GM23248 (cell line): ENCODE measurements at regions not wholly inside any gene's neighbourhood (a gene's known extent, or its start where the extent isn't known, plus 50 kb on each side); places are given as distances from the start of the nearest gene placed in this dataset.

ENCODE experiments used
- DNase-seq: peaks from one replicate; pipeline ENCODE4 v3.0.0-alpha.2; 2015
- H2AFZ ChIP-seq: fragments of 200-600 bp; sonication (generic); 2 replicates; pipeline ENCODE4 v1.6.1; 2016; ENCODE audit warnings: antibody characterized with exemption
- H3F3A ChIP-seq: fragments of 200-600 bp; sonication (generic); 2 replicates; pipeline ENCODE4 v1.6.1; 2016; ENCODE audit warnings: mild to moderate bottlenecking, antibody characterized with exemption, mixed run types; ENCODE audit not compliant: insufficient read depth
- H3K27ac ChIP-seq: fragments of 200-600 bp; sonication (generic); 2 replicates; pipeline ENCODE4 v1.5.1; 2016; ENCODE audit warnings: mild to moderate bottlenecking
- H3K27me3 ChIP-seq: fragments of 200-600 bp; sonication (generic); replicated peaks from 2 replicates; pipeline ENCODE4 v1.6.1; 2016; ENCODE audit warnings: mild to moderate bottlenecking; ENCODE audit not compliant: insufficient read depth
- H3K36me3 ChIP-seq: fragments of 200-600 bp; sonication (generic); 2 replicates; pipeline ENCODE4 v1.6.1; 2016; ENCODE audit warnings: low read depth, mild to moderate bottlenecking
- H3K4me1 ChIP-seq: fragments of 200-600 bp; sonication (generic); 2 replicates; pipeline ENCODE4 v1.6.1; 2016; ENCODE audit warnings: mild to moderate bottlenecking; ENCODE audit not compliant: insufficient read depth
- H3K4me2 ChIP-seq: fragments of 200-600 bp; sonication (generic); one replicate; pipeline ENCODE4 v1.6.1; 2016; ENCODE audit warnings: mild to moderate bottlenecking; ENCODE audit not compliant: unreplicated experiment
- H3K4me3 ChIP-seq: fragments of 200-600 bp; sonication (generic); 2 replicates; pipeline ENCODE4 v1.5.1; 2016; ENCODE audit warnings: mild to moderate bottlenecking
- H3K79me2 ChIP-seq: fragments of 200-600 bp; sonication (generic); 2 replicates; pipeline ENCODE4 v1.6.1; 2016; ENCODE audit warnings: mild to moderate bottlenecking; ENCODE audit not compliant: insufficient read depth
- H3K9ac ChIP-seq: fragments of 200-600 bp; sonication (generic); 2 replicates; pipeline ENCODE4 v1.6.1; 2016; ENCODE audit warnings: mild to moderate bottlenecking
- H3K9me2 ChIP-seq: fragments of 200-600 bp; sonication (generic); 2 replicates; pipeline ENCODE4 v1.6.1; 2016; ENCODE audit warnings: mixed run types, mild to moderate bottlenecking, moderate library complexity; ENCODE audit not compliant: insufficient read depth
- H3K9me3 ChIP-seq: fragments of 200-600 bp; sonication (generic); one replicate; pipeline ENCODE4 v1.6.1; 2017; ENCODE audit warnings: low read depth
- H4K20me1 ChIP-seq: fragments of 200-600 bp; sonication (generic); 2 replicates; pipeline ENCODE4 v1.6.0; 2016; ENCODE audit not compliant: insufficient read depth
- EZH2 ChIP-seq: fragments of 200-600 bp; sonication (generic); IDR thresholded peaks from 2 replicates; pipeline ENCODE4 v1.6.1; 2018; ENCODE audit warnings: antibody characterized with exemption, mild to moderate bottlenecking; ENCODE audit not compliant: insufficient read depth, poor library complexity, severe bottlenecking
- EZH2phosphoT487 ChIP-seq: fragments of 200-600 bp; sonication (generic); IDR thresholded peaks from 2 replicates; pipeline ENCODE4 v1.6.1; 2018; ENCODE audit warnings: antibody characterized with exemption, moderate library complexity, mild to moderate bottlenecking, low read depth; ENCODE audit not compliant: insufficient read depth
- WGBS, 2 experiments: methylation state at CpG; one replicate each; pipeline ENCODE4 v1.1.6; 2015 to 2017; ENCODE audit warnings: low lambda C conversion rate in 2 of 2, low coverage in 1 of 2; ENCODE audit errors: missing lambda C conversion rate in 2 of 2; 5-methylcytosine and 5-hydroxymethylcytosine counted together
- in situ Hi-C: fragments of 300-500 bp; cut with MboI; formaldehyde crosslinking; loops from 2 replicates; pipeline ENCODE4 v1.15.0; 2020

DNA sequence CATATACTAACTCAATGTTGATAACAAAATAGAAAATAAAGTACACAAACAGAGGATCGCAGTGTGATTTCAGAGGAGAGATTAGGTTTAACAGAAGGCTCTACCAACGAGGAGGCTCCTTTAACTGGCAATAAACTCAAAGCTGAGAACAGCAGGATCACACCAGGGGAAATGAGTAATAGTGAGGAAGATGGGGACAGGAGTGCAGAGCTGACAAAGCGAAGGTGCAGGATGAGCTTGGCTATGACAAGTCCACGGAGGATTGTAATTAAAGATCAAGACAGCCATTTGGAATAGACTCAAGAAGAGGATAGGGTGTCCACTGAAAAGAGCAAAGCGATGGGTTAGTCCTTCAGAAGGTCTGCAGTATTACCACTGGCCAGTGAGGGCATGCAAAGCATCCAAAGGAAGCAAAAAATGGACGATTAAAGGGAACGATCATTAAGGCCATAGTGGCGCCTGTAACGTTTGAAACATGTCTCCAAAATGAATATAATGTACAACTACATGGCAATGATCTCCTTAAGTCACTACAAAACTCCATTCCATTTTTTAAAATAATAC is 85.3 kb downstream of the GRIN2B start:
- no peak for DNase-seq
- no peaks in the 10 kb centered on the region for H3K79me2 ChIP-seq
- H3K9ac ChIP-seq = no peak overlapping the region
- TF ChIP-seq EZH2 (no peak), EZH2phosphoT487 (no peak)
- no peak overlapping the region for H2AFZ ChIP-seq
- H3K4me1 ChIP-seq = no peaks in the 10 kb centered on the region
- no peaks in the 10 kb centered on the region for H3K9me3 ChIP-seq
- no peaks in the 10 kb centered on the region for H4K20me1 ChIP-seq
- H3K4me2 ChIP-seq = no peak overlapping the region
- H3K27ac ChIP-seq = no peak overlapping the region
- in situ Hi-C loops = no loop called here
- WGBS, 2 experiments = 50 to 55% methylated on average over 9 of the region's 9 CpGs
- H3F3A ChIP-seq = no peaks in the 10 kb centered on the region
- no peaks in the 10 kb centered on the region for H3K9me2 ChIP-seq
- no peaks in the 10 kb centered on the region for H3K27me3 ChIP-seq
- H3K4me3 ChIP-seq = no peak overlapping the region
- H3K36me3 ChIP-seq = no peaks in the 10 kb centered on the region

DNA sequence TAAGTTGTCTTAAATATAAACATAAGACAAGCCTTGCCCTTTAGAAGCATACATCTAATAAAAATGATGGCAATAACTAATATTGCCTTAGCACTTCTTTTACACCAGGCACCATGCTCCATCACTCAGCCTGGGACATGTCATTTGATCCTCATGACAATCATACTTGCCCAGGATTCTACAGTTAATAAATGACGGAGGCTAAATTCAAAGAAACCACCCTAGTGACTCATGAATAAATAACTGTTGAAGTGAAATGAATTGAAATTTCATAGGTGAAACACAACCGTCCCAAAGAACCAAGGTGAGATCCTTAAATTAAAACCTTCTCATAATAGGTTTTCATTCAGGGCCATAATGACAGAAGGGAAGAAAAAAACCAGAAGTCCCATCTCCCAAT is 89.5 kb downstream of the GRIN2B start:
- Histone ChIP-seq H4K20me1 (no peaks in the 10 kb centered on the region), H3K36me3 (no peaks in the 10 kb centered on the region), H3K79me2 (no peaks in the 10 kb centered on the region), H2AFZ (no peak overlapping the region), H3K4me2 (no peak overlapping the region), H3K27me3 (no peaks in the 10 kb centered on the region; the same call in 1 of the 2 replicates), H3K9me3 (no peaks in the 10 kb centered on the region), H3K9me2 (no peaks in the 10 kb centered on the region), H3K27ac (no peak overlapping the region), H3K4me1 (no peaks in the 10 kb centered on the region), H3K9ac (no peak overlapping the region), H3F3A (no peaks in the 10 kb centered on the region), H3K4me3 (no peak overlapping the region)
- 76 to 86% methylated on average over 2 of the region's 2 CpGs for WGBS, 2 experiments
- no peak for DNase-seq
- TF ChIP-seq EZH2phosphoT487 (no peak), EZH2 (no peak)
- in situ Hi-C loops = no loop called here

DNA sequence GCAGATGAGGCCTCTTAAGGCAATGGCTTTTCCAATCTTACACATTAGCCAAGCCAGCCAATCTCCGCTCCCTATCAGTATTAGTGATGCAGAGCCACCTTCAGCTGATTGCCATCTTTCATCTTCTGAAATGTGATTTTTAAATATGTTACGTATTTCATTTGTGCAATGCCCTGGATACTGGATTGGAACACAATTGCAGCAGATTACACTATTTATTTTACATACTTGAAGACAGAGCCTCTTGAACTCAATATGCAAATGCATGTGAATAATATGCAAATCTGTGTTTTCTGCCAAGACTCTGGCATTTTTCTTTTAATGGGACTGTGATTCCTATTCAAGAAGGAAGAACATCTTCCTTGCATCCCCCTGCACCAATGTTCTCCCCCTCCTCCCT is 90.5 kb downstream of the GRIN2B start:
- WGBS, 2 experiments = 56 to 73% methylated on average over 2 of the region's 2 CpGs
- no peaks in the 10 kb centered on the region for H4K20me1 ChIP-seq
- no peak overlapping the region for H2AFZ ChIP-seq
- no peaks in the 10 kb centered on the region for H3K9me3 ChIP-seq
- H3K4me2 ChIP-seq = no peak overlapping the region
- H3K27me3 ChIP-seq = no peaks in the 10 kb centered on the region; the same call in 1 of the 2 replicates
- H3K9ac ChIP-seq = no peak overlapping the region
- no peaks in the 10 kb centered on the region for H3F3A ChIP-seq
- no peak for DNase-seq
- no peak overlapping the region for H3K4me3 ChIP-seq
- no peaks in the 10 kb centered on the region for H3K79me2 ChIP-seq
- H3K4me1 ChIP-seq = no peaks in the 10 kb centered on the region
- no peaks in the 10 kb centered on the region for H3K9me2 ChIP-seq
- TF ChIP-seq EZH2phosphoT487 (no peak), EZH2 (no peak)
- no peaks in the 10 kb centered on the region for H3K36me3 ChIP-seq
- no peak overlapping the region for H3K27ac ChIP-seq
- in situ Hi-C loops = no loop called here

DNA sequence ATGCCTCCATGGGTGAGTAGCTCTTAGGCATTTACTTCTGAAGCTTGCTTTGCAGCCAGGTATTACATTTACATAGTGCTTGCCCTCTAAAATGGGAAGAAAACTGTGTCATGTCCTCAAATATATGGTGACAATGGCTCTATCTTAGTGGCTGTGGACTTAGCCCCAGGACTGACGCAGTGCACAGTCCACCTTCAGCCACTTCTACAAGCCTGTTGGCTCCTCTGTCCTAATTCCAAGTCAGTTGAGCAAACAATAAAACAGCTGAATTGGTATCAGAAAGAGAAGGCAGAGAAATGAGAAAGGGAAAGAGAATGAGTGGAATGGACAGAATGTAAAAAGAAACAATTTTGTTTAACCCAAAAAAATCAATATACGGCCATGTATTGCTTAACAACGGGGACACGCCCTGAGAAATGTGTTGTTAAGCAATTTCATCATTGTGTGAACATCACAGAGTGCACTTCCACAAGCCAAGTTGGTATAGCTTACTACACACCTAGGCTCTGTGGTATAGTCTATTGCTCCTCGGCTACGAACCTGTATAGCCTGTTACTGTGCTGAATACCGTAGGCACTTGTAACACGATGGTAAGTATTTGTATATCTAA is 93.5 kb downstream of the GRIN2B start:
- Histone ChIP-seq H3K36me3 (no peaks in the 10 kb centered on the region), H3K27ac (no peak overlapping the region), H3K9me3 (no peaks in the 10 kb centered on the region), H3K4me3 (no peak overlapping the region), H3K4me1 (no peaks in the 10 kb centered on the region), H3K4me2 (no peak overlapping the region), H3K27me3 (no peaks in the 10 kb centered on the region; the same call in 1 of the 2 replicates), H4K20me1 (no peaks in the 10 kb centered on the region), H3K9me2 (no peaks in the 10 kb centered on the region), H2AFZ (no peak overlapping the region), H3K79me2 (no peaks in the 10 kb centered on the region), H3F3A (no peaks in the 10 kb centered on the region), H3K9ac (no peak overlapping the region)
- DNase-seq = no peak
- TF ChIP-seq EZH2 = no peak
- in situ Hi-C loops = no loop called here
- WGBS, 2 experiments = 78 to 86% methylated on average over 8 of the region's 8 CpGs
